ENCODE measurements at regions not wholly inside any gene's neighbourhood (a gene's known extent, or its start where the extent isn't known, plus 50 kb on each side); places are given as distances from the start of the nearest gene placed in this dataset.

GRCh38 chr22:27535452-27535851 lies 266.1 kb downstream of the MN1 start:
- Histone ChIP-seq H3K4me3 (no peak overlapping the region), H4K20me1 (no peaks in the 10 kb centered on the region), H3K36me3 (no peaks in the 10 kb centered on the region), H3K4me2 (no peak overlapping the region), H3K27me3 (no peaks in the 10 kb centered on the region), H3K4me1 (peaks cover 0 to 13% (median 5%) of the 10 kb centered on the region in 10 experiments; a peak in 9 of 20 replicates), H3K9me3 (replicated peaks in 1 of 11) (peaks cover 0 to 8% (median 5%) of the 10 kb centered on the region in 11 experiments; a peak in 11 of 22 replicates), H3K27ac (no peak overlapping the region), H3K9ac (no peak overlapping the region)
- no peak for TF ChIP-seq Cebpa-rat (IDR thresholded peaks at IDR 0.05)

- H3K27ac ChIP-seq: no peak overlapping the region
- no peaks in the 10 kb centered on the region for H3K27me3 ChIP-seq
- H3K4me3 ChIP-seq: no peak overlapping the region
- H3K9ac ChIP-seq: no peak overlapping the region; a peak in 1 of 22 replicates
- H4K20me1 ChIP-seq: no peaks in the 10 kb centered on the region; a peak in 1 of 22 replicates
- no peak for TF ChIP-seq Cebpa-rat (IDR thresholded peaks at IDR 0.05)
- peaks cover 0 to 24% (median 15%) of the 10 kb centered on the region in 10 experiments; a peak in 14 of 20 replicates for H3K4me1 ChIP-seq
- no peaks in the 10 kb centered on the region for H3K9me3 ChIP-seq (replicated peaks in 1 of 11)
- H3K4me2 ChIP-seq: peak overlapping the region in 7 of 11 experiments; percentile 1 to 45 (median 23); a peak in 8 of 22 replicates
- H3K36me3 ChIP-seq: no peaks in the 10 kb centered on the region
Measured at GRCh38 chr22:27537501-27537900, 264.1 kb downstream of the MN1 start.

GRCh38 chr22:27538666-27539065 lies 262.9 kb downstream of the MN1 start:
- no peak overlapping the region for H3K9ac ChIP-seq
- no peak overlapping the region for H3K4me3 ChIP-seq
- no peaks in the 10 kb centered on the region; a peak in 1 of 22 replicates for H4K20me1 ChIP-seq
- TF ChIP-seq Cebpa-rat (IDR thresholded peaks at IDR 0.05): no peak
- no peaks in the 10 kb centered on the region for H3K9me3 ChIP-seq (replicated peaks in 1 of 11)
- no peaks in the 10 kb centered on the region for H3K36me3 ChIP-seq
- peaks cover 0 to 36% (median 26%) of the 10 kb centered on the region in 10 experiments; a peak in 16 of 20 replicates for H3K4me1 ChIP-seq
- H3K27me3 ChIP-seq: no peaks in the 10 kb centered on the region
- H3K4me2 ChIP-seq: no peak overlapping the region
- no peak overlapping the region for H3K27ac ChIP-seq

- no peak overlapping the region for H3K27ac ChIP-seq
- TF ChIP-seq Cebpa-rat (IDR thresholded peaks at IDR 0.05): no peak
- H3K4me3 ChIP-seq: no peak overlapping the region
- H3K36me3 ChIP-seq: no peaks in the 10 kb centered on the region
- no peaks in the 10 kb centered on the region for H3K9me3 ChIP-seq (replicated peaks in 1 of 11)
- H3K4me1 ChIP-seq: peaks cover 0 to 38% (median 30%) of the 10 kb centered on the region in 10 experiments; a peak in 16 of 20 replicates
- no peaks in the 10 kb centered on the region; a peak in 1 of 22 replicates for H4K20me1 ChIP-seq
- H3K4me2 ChIP-seq: no peak overlapping the region
- H3K9ac ChIP-seq: no peak overlapping the region
- no peaks in the 10 kb centered on the region for H3K27me3 ChIP-seq
Measured at GRCh38 chr22:27540247-27540646, 261.3 kb downstream of the MN1 start.

- no peak for TF ChIP-seq Cebpa-rat (IDR thresholded peaks at IDR 0.05)
- no peaks in the 10 kb centered on the region for H3K36me3 ChIP-seq
- H4K20me1 ChIP-seq: no peaks in the 10 kb centered on the region; a peak in 1 of 22 replicates
- no peaks in the 10 kb centered on the region for H3K27me3 ChIP-seq
- no peak overlapping the region for H3K4me2 ChIP-seq
- peaks cover 0 to 38% (median 30%) of the 10 kb centered on the region in 10 experiments; a peak in 16 of 20 replicates for H3K4me1 ChIP-seq
- H3K9me3 ChIP-seq (replicated peaks in 1 of 11): no peaks in the 10 kb centered on the region
- H3K27ac ChIP-seq: no peak overlapping the region
- no peak overlapping the region for H3K9ac ChIP-seq
- H3K4me3 ChIP-seq: no peak overlapping the region
Measured at GRCh38 chr22:27540656-27541396, 260.7 kb downstream of the MN1 start.

GRCh38 chr22:27541836-27542235 lies 259.7 kb downstream of the MN1 start:
- Histone ChIP-seq H3K4me2 (peak overlapping the region in 8 of 11 experiments; percentile 36 to 83 (median 71); a peak in 16 of 22 replicates), H3K36me3 (no peaks in the 10 kb centered on the region), H3K4me1 (peaks cover 0 to 38% (median 30%) of the 10 kb centered on the region in 10 experiments; a peak in 17 of 20 replicates), H3K27ac (no peak overlapping the region), H4K20me1 (no peaks in the 10 kb centered on the region; a peak in 1 of 22 replicates), H3K9me3 (replicated peaks in 1 of 11) (no peaks in the 10 kb centered on the region), H3K4me3 (no peak overlapping the region), H3K27me3 (no peaks in the 10 kb centered on the region), H3K9ac (no peak overlapping the region)
- TF ChIP-seq Cebpa-rat (IDR thresholded peaks at IDR 0.05): no peak

- no peak overlapping the region for H3K9ac ChIP-seq
- H3K4me2 ChIP-seq: peak overlapping the region in 8 of 11 experiments; percentile 36 to 83 (median 71); a peak in 17 of 22 replicates
- no peaks in the 10 kb centered on the region for H3K27me3 ChIP-seq
- H3K4me3 ChIP-seq: no peak overlapping the region; a peak in 1 of 20 replicates
- H3K27ac ChIP-seq: no peak overlapping the region
- peaks cover 0 to 32% (median 26%) of the 10 kb centered on the region in 10 experiments; a peak in 17 of 20 replicates for H3K4me1 ChIP-seq
- H4K20me1 ChIP-seq: no peaks in the 10 kb centered on the region; a peak in 1 of 22 replicates
- TF ChIP-seq Cebpa-rat (IDR thresholded peaks at IDR 0.05): no peak
- no peaks in the 10 kb centered on the region for H3K9me3 ChIP-seq (replicated peaks in 1 of 11)
- H3K36me3 ChIP-seq: no peaks in the 10 kb centered on the region
Measured at GRCh38 chr22:27542602-27543001, 259.0 kb downstream of the MN1 start.

GRCh38 chr22:27543460-27543859 lies 258.1 kb downstream of the MN1 start:
- no peaks in the 10 kb centered on the region for H3K9me3 ChIP-seq (replicated peaks in 1 of 11)
- no peak overlapping the region for H3K9ac ChIP-seq
- peak overlapping the region in 8 of 11 experiments; percentile 36 to 83 (median 71); a peak in 16 of 22 replicates for H3K4me2 ChIP-seq
- TF ChIP-seq Cebpa-rat (IDR thresholded peaks at IDR 0.05): no peak
- no peaks in the 10 kb centered on the region; a peak in 1 of 22 replicates for H4K20me1 ChIP-seq
- H3K27me3 ChIP-seq: no peaks in the 10 kb centered on the region
- H3K36me3 ChIP-seq: no peaks in the 10 kb centered on the region
- H3K4me1 ChIP-seq: peaks cover 0 to 31% (median 26%) of the 10 kb centered on the region in 10 experiments; a peak in 17 of 20 replicates
- no peak overlapping the region for H3K27ac ChIP-seq
- no peak overlapping the region for H3K4me3 ChIP-seq

- H3K4me3 ChIP-seq: no peak overlapping the region
- no peak overlapping the region for H3K27ac ChIP-seq
- no peaks in the 10 kb centered on the region for H3K36me3 ChIP-seq
- no peak overlapping the region for H3K9ac ChIP-seq
- no peak overlapping the region for H3K4me2 ChIP-seq
- H4K20me1 ChIP-seq: no peaks in the 10 kb centered on the region; a peak in 1 of 22 replicates
- H3K4me1 ChIP-seq: peaks cover 0 to 31% (median 26%) of the 10 kb centered on the region in 10 experiments; a peak in 17 of 20 replicates
- no peaks in the 10 kb centered on the region for H3K9me3 ChIP-seq (replicated peaks in 1 of 11)
- no peak for TF ChIP-seq Cebpa-rat (IDR thresholded peaks at IDR 0.05)
- H3K27me3 ChIP-seq: no peaks in the 10 kb centered on the region
Measured at GRCh38 chr22:27545085-27545484, 256.5 kb downstream of the MN1 start.

Data from BLaER1 treated with 17β-estradiol and CSF1 and Interleukin-3, amounts not matched to agents 10 nM and 100 nM (cell line).